ENCODE measurements at regions not wholly inside any gene's neighbourhood (a gene's known extent, or its start where the extent isn't known, plus 50 kb on each side); places are given as distances from the start of the nearest gene placed in this dataset.

DNA sequence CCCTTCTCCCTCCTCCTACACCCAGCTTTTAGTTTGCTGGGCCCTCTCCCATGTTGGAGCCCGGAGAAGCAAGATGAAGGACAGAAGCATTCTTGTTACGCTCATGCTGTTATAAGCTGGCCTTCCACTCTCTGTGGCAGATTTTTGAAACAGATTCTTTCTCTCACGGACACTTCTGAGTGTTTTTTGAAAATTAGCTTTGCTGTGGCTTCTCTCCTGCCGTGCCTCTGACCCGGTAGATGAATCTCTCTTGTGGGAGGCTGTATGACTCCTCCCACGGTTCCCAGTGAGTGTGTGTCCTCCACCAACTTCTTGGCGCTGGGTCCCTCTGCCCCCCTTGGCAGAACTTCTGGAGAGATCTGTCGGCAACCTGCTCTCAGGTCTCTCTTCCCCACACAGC, 269.3 kb upstream of the MYT1L start:
- TF ChIP-seq, protein P1, sequence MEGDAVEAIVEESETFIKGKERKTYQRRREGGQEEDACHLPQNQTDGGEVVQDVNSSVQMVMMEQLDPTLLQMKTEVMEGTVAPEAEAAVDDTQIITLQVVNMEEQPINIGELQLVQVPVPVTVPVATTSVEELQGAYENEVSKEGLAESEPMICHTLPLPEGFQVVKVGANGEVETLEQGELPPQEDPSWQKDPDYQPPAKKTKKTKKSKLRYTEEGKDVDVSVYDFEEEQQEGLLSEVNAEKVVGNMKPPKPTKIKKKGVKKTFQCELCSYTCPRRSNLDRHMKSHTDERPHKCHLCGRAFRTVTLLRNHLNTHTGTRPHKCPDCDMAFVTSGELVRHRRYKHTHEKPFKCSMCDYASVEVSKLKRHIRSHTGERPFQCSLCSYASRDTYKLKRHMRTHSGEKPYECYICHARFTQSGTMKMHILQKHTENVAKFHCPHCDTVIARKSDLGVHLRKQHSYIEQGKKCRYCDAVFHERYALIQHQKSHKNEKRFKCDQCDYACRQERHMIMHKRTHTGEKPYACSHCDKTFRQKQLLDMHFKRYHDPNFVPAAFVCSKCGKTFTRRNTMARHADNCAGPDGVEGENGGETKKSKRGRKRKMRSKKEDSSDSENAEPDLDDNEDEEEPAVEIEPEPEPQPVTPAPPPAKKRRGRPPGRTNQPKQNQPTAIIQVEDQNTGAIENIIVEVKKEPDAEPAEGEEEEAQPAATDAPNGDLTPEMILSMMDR (IDR thresholded peaks at IDR 0.05) = no peak
- TF ChIP-seq POLR2A (IDR thresholded peaks at IDR 0.05) = no peak

Data from body of pancreas (tissue), 4 donors.